Ishikawa (cell line): ENCODE measurements at regions not wholly inside any gene's neighbourhood (a gene's known extent, or its start where the extent isn't known, plus 50 kb on each side); places are given as distances from the start of the nearest gene placed in this dataset.

ENCODE experiments used
- CEBPB ChIP-seq: IDR thresholded peaks from 2 replicates; pipeline ENCODE4 v1.6.1; 2012
- CREB1 ChIP-seq: IDR thresholded peaks from 2 replicates; pipeline ENCODE4 v1.6.1; 2012; ENCODE audit warnings: low read depth
- EGR1 ChIP-seq: IDR thresholded peaks from 2 replicates; pipeline ENCODE4 v1.6.1; 2012
- EP300 ChIP-seq: IDR thresholded peaks from 2 replicates; pipeline ENCODE4 v1.6.1; 2012; ENCODE audit warnings: borderline replicate concordance
- FOXM1 ChIP-seq: IDR thresholded peaks from 2 replicates; pipeline ENCODE4 v1.6.1; 2012; ENCODE audit warnings: low read depth, borderline replicate concordance
- NFIC ChIP-seq: IDR thresholded peaks from 2 replicates; pipeline ENCODE4 v1.6.1; 2012
- RAD21 ChIP-seq: IDR thresholded peaks from 2 replicates; pipeline ENCODE4 v1.6.1; 2012; ENCODE audit warnings: low read depth
- TAF1 ChIP-seq: IDR thresholded peaks from 2 replicates; pipeline ENCODE4 v1.6.1; 2012; ENCODE audit warnings: low read depth, mild to moderate bottlenecking
- TCF12 ChIP-seq: IDR thresholded peaks from 2 replicates; pipeline ENCODE4 v1.6.1; 2012; ENCODE audit warnings: low read depth
- TEAD4 ChIP-seq: IDR thresholded peaks from 2 replicates; pipeline ENCODE4 v1.6.1; 2012
- YY1 ChIP-seq: IDR thresholded peaks from 2 replicates; pipeline ENCODE4 v1.6.1; 2012; ENCODE audit warnings: low read depth
- ZBTB7A ChIP-seq: IDR thresholded peaks from 2 replicates; pipeline ENCODE4 v1.6.1; 2012; ENCODE audit warnings: low read depth
- TF ChIP-seq, protein P1 (sequence below): IDR thresholded peaks from 2 replicates; pipeline ENCODE4 v1.6.1; 2012; ENCODE audit warnings: low read depth, mild to moderate bottlenecking
- TF ChIP-seq, protein P2 (sequence below): IDR thresholded peaks from 2 replicates; pipeline ENCODE4 v1.6.1; 2012
- TF ChIP-seq, protein P3 (sequence below): IDR thresholded peaks from 2 replicates; pipeline ENCODE4 v1.6.1; 2012

DNA sequence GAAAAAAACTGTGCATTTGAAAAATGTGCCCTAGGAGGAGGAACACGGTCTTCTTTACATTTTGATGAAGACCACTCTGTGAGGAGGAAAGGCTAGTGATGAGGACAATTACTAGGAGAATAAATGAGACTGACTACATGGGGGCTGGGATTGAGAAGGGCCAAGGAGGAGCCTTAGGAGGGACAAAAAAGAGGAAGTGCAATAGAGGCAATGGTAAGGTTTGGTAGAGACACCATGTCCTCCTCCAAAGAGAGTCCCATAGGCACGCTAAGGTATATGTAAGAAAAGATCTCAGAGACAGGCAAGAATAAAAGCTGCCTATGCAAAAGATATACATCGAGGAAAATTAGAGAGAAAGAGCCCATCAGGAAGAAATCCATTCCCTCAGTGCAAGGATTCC, 336.5 kb upstream of the SFRP2 start:
- TF ChIP-seq, protein P1, sequence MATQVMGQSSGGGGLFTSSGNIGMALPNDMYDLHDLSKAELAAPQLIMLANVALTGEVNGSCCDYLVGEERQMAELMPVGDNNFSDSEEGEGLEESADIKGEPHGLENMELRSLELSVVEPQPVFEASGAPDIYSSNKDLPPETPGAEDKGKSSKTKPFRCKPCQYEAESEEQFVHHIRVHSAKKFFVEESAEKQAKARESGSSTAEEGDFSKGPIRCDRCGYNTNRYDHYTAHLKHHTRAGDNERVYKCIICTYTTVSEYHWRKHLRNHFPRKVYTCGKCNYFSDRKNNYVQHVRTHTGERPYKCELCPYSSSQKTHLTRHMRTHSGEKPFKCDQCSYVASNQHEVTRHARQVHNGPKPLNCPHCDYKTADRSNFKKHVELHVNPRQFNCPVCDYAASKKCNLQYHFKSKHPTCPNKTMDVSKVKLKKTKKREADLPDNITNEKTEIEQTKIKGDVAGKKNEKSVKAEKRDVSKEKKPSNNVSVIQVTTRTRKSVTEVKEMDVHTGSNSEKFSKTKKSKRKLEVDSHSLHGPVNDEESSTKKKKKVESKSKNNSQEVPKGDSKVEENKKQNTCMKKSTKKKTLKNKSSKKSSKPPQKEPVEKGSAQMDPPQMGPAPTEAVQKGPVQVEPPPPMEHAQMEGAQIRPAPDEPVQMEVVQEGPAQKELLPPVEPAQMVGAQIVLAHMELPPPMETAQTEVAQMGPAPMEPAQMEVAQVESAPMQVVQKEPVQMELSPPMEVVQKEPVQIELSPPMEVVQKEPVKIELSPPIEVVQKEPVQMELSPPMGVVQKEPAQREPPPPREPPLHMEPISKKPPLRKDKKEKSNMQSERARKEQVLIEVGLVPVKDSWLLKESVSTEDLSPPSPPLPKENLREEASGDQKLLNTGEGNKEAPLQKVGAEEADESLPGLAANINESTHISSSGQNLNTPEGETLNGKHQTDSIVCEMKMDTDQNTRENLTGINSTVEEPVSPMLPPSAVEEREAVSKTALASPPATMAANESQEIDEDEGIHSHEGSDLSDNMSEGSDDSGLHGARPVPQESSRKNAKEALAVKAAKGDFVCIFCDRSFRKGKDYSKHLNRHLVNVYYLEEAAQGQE = no peak
- TF ChIP-seq ZBTB7A (no peak), CREB1 (no peak), NFIC (no peak), YY1 (no peak), TAF1 (no peak), TEAD4 (no peak), FOXM1 (no peak), EP300 (no peak), EGR1 (no peak), RAD21 (no peak), TCF12 (no peak), CEBPB (no peak)
- TF ChIP-seq, protein P2, sequence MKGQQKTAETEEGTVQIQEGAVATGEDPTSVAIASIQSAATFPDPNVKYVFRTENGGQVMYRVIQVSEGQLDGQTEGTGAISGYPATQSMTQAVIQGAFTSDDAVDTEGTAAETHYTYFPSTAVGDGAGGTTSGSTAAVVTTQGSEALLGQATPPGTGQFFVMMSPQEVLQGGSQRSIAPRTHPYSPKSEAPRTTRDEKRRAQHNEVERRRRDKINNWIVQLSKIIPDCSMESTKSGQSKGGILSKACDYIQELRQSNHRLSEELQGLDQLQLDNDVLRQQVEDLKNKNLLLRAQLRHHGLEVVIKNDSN = no peak
- TF ChIP-seq, protein P3, sequence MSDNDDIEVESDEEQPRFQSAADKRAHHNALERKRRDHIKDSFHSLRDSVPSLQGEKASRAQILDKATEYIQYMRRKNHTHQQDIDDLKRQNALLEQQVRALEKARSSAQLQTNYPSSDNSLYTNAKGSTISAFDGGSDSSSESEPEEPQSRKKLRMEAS = no peak

DNA sequence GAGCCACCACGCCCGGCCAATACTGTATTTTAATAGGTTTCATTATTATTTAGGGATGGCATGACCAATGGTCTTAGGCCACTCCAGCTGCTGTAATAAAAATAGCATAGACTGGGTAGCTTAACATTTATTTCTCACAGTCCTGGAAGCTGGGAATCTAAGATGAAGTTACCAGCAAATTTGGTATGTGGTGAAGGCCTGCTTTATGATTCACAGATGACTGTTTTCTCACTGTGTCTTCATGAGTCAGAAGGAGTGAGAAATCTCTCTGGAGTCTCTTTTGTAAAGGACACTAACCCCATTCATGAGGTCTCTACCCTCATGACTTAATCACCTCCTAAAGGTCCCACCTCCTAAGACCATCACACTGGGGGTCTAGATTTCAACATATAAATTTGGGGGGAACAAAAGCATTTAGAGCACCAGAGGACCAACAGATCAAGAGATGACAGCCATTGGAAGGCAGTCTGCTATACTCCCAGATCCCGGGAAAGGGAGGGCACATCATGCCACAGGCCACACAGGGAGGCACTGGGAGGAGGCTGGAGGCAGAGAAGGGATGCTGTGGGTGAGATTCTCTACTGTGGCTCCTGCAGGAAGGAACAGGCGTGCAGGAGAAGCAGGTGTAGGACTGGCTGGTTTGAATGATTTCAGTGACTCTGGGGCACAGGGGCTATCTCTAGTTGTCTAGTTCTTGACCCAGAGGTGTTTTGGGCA, 335.8 kb upstream of the SFRP2 start:
- TF ChIP-seq TCF12 (no peak), TEAD4 (no peak), ZBTB7A (no peak), FOXM1 (no peak), YY1 (no peak), EGR1 (no peak), CEBPB (no peak), CREB1 (no peak), TAF1 (no peak), NFIC (no peak), RAD21 (no peak), EP300 (no peak)
- TF ChIP-seq, protein P3 = no peak
- TF ChIP-seq, protein P1 = no peak
- TF ChIP-seq, protein P2 = no peak

DNA sequence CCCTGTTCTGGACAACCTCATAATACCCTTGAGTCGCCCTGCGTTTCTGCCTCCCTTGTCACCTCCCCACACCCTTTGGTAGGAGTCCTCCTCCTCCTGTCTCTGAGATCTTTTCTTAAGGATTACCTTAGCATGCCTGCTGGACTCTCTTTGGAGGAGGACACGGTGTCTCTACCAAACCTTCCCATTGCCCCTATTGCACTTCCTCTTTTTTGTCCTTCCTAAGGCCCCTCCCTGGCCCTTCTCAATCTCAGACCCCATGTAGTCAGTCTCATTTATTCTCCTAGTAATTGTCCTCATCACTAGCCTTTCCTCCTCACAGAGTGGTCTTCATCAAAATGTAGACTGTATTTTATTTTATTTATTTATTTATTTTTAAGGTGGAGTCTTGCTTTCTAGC, 335.0 kb upstream of the SFRP2 start:
- TF ChIP-seq EGR1 = no peak
- no peak for TF ChIP-seq YY1
- TF ChIP-seq TAF1 = no peak
- TF ChIP-seq FOXM1 = no peak
- TF ChIP-seq RAD21 = no peak
- TF ChIP-seq, protein P3 = no peak
- TF ChIP-seq TEAD4 = no peak
- TF ChIP-seq ZBTB7A = no peak
- TF ChIP-seq, protein P1 = no peak
- TF ChIP-seq, protein P2 = no peak
- no peak for TF ChIP-seq EP300
- no peak for TF ChIP-seq TCF12
- no peak for TF ChIP-seq CREB1
- no peak for TF ChIP-seq CEBPB
- TF ChIP-seq NFIC = no peak
